Muscle layer of duodenum (tissue), 2 donors: ENCODE measurements at regions not wholly inside any gene's neighbourhood (a gene's known extent, or its start where the extent isn't known, plus 50 kb on each side); places are given as distances from the start of the nearest gene placed in this dataset.

ENCODE experiments used
- H3K27ac ChIP-seq: one replicate; pipeline ENCODE4 v1.7.0; 2013; ENCODE audit warnings: mild to moderate bottlenecking, low read length
- H3K27me3 ChIP-seq: one replicate; pipeline ENCODE4 v1.7.0; 2013; ENCODE audit warnings: low read depth, mild to moderate bottlenecking, control low read depth, low read length
- H3K36me3 ChIP-seq, 2 donors: one replicate each; pipeline ENCODE4 v1.7.0; 2013; ENCODE audit warnings: low read length in 2 of 2, control low read depth in 1 of 2, mild to moderate bottlenecking in 1 of 2; ENCODE audit not compliant: insufficient read depth in 2 of 2, control insufficient read depth in 1 of 2
- H3K4me1 ChIP-seq, 2 donors: one replicate each; pipeline ENCODE4 v1.7.0; 2013; ENCODE audit warnings: low read length in 2 of 2, mild to moderate bottlenecking in 2 of 2, control low read depth in 1 of 2, moderate library complexity in 1 of 2; ENCODE audit not compliant: insufficient read depth in 2 of 2, control insufficient read depth in 1 of 2
- H3K4me3 ChIP-seq, 2 donors: one replicate each; pipeline ENCODE4 v1.7.0; 2013; ENCODE audit warnings: low read length in 2 of 2, low read depth in 1 of 2, mild to moderate bottlenecking in 1 of 2
- H3K9me3 ChIP-seq, 2 donors: one replicate each; pipeline ENCODE4 v1.7.0; 2013; ENCODE audit warnings: low read length in 2 of 2, control low read depth in 1 of 2, mild to moderate bottlenecking in 1 of 2; ENCODE audit not compliant: control insufficient read depth in 1 of 2
- donor health status: healthy.

DNA sequence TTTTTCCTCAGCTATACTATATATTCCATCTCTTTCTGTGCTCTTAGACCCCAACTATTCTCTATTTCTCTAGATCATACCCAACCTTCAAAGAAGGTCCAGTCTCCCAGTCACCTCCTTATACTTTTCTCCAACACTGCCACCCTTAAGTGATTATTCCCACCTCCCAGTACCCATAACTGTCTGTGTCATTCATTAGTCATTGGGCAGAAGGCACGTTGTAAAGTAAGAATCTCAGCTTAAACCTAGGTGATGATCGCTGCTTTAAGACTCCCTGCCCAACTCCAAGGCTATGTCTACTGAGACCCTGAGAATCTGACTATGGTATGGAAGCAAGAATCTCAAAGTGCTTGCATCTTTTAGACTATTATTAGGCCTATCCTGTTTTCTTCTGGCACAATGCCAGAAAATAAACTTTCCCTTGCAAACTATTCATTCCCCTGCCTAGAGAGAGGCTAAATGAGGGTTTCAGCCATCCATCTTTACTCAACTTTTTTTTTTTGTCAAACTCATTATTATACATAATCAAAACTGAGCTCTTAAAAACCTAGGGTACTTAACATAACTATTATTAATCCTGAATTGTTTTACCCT lies 174.3 kb upstream of the DPT start:
- H3K4me3 ChIP-seq: no peak overlapping the region
- no peaks in the 10 kb centered on the region for H3K4me1 ChIP-seq
- no peaks in the 10 kb centered on the region for H3K9me3 ChIP-seq
- no peaks in the 10 kb centered on the region for H3K36me3 ChIP-seq
- no peak overlapping the region for H3K27ac ChIP-seq
- H3K27me3 ChIP-seq: no peaks in the 10 kb centered on the region

DNA sequence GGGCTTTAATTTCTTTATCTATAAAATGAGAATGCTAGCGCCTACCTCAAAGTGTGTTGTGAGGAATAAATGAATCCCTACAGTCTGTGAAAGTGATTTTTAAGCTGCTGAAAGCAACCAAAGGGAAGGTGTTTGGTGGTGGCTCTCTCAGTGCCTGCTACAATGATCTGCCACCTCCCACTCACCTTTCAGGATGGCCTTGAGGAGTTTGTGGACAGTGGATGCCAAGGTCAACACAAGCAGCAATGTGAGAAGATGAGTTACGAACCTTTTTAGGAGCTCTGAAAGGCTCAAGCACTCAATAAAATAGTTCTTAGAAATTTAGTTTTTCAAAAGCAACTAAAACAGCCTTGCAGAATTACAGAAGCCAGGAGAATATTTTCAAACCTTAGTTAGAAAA lies 176.6 kb upstream of the DPT start:
- Histone ChIP-seq H3K4me1 (no peaks in the 10 kb centered on the region), H3K36me3 (no peaks in the 10 kb centered on the region), H3K4me3 (no peak overlapping the region), H3K27ac (no peak overlapping the region), H3K27me3 (no peaks in the 10 kb centered on the region), H3K9me3 (no peaks in the 10 kb centered on the region)

DNA sequence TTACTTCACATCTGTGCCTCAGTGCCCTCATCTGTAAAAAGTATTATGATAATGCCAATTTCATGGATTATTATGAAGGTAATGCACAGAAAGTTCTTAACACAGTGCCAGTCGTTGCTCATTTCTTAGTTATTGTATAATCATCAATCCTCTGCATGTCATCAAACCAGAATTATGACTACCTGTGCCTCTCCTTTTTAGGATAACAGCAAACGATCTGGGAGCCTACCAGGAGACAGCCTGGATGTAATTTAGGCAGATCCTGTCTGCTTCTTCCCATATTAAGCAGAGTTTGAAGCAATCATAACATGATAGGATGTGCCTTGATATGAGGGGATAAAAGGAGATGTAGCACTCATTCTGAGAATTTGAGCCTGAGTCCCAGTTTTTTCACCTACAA lies 177.4 kb upstream of the DPT start:
- H3K9me3 ChIP-seq: no peaks in the 10 kb centered on the region
- H3K4me1 ChIP-seq: no peaks in the 10 kb centered on the region
- H3K4me3 ChIP-seq: no peak overlapping the region
- no peaks in the 10 kb centered on the region for H3K36me3 ChIP-seq
- H3K27me3 ChIP-seq: no peaks in the 10 kb centered on the region
- no peak overlapping the region for H3K27ac ChIP-seq

DNA sequence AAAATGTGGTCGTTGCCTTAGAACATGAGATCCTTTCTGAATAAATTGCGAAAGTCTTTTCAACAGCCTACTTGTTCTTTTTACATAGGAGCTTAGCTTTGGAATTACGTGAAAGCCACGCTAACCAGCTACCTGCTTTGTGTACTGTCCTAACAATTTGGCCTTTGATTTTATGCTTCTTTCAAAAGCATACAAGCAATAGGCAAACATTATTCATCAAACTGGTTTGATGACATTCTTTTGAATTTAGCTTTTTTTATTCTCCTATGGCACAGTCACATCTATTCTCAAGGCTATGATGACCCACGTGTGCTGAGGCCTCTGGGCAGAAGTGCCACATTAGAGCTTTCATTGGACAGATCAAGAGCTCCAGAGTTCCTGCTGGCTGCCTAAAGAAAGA lies 178.0 kb upstream of the DPT start:
- no peaks in the 10 kb centered on the region for H3K36me3 ChIP-seq
- no peaks in the 10 kb centered on the region for H3K9me3 ChIP-seq
- H3K27ac ChIP-seq: no peak overlapping the region
- H3K4me3 ChIP-seq: no peak overlapping the region
- no peaks in the 10 kb centered on the region for H3K4me1 ChIP-seq
- no peaks in the 10 kb centered on the region for H3K27me3 ChIP-seq

DNA sequence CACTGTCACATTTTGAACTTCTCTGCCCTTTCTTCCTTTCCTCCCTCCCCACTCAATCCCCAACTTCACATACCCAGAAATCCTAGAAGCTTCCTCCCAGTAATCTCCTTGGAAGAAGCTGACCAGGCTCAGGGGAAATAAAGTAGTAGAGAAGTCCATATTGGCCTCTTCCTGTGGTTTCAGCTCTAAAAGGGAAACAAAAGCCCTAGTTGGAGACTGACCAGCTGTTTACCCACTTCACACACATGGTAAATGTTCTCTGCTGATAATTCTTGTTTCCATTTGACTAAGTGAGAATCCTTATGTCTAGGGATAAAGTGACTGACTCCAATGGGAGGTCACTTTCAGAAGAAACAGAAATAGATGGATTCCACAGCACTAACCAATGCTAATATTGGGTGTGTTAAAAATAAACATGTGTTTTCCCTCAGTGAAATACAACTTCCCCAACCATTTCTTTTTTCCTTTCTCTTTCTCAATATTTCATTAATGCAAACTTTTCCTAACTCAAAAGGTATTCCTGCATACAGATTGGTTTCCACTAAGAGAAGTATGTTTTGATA lies 178.9 kb upstream of the DPT start:
- Histone ChIP-seq H3K9me3 (no peaks in the 10 kb centered on the region), H3K27me3 (no peaks in the 10 kb centered on the region), H3K4me3 (no peak overlapping the region), H3K27ac (peak overlapping the region; percentile 7), H3K36me3 (no peaks in the 10 kb centered on the region), H3K4me1 (no peaks in the 10 kb centered on the region)

DNA sequence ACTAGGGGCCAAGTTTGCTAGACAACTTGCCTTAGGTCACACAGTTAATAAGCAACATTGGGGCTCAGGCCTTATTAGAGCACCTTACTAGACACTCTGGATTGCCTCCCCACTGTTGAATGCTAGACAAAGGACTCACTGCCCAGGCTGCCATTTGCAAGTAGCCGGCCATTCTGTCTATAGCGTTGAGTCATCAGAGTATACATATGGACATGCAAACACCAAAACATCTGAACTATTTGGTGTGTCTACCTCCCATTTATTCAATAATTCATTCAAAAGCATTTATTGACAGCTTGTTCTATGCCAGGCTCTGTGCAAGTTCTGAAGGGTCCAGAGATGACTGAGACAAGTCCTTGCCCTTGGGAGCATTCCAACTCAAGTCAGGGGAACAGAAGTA lies 181.4 kb upstream of the DPT start:
- Histone ChIP-seq H3K9me3 (no peaks in the 10 kb centered on the region), H3K27ac (no peak overlapping the region), H3K36me3 (no peaks in the 10 kb centered on the region), H3K27me3 (no peaks in the 10 kb centered on the region), H3K4me3 (no peak overlapping the region), H3K4me1 (no peaks in the 10 kb centered on the region)

DNA sequence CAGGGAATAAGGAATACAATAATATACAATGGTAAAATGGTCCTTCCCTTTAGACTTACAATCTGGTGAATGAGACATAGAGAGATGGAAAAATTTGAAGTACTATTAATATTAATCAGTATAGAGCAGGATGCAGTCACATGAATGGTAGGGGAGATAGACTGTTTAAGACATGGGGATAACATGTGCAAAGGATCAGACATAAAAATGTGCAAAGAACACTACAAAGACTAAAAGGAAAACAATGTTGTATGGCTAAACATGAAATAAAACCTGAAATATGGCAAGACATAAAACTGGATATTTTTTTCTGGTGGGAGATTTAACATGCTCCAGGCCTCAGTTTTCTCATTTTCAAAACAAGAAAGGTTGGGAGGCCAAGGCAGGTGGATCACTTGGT lies 182.4 kb upstream of the DPT start:
- Histone ChIP-seq H3K4me3 (no peak overlapping the region), H3K27ac (no peak overlapping the region), H3K36me3 (no peaks in the 10 kb centered on the region), H3K9me3 (no peaks in the 10 kb centered on the region), H3K4me1 (no peaks in the 10 kb centered on the region), H3K27me3 (no peaks in the 10 kb centered on the region)

DNA sequence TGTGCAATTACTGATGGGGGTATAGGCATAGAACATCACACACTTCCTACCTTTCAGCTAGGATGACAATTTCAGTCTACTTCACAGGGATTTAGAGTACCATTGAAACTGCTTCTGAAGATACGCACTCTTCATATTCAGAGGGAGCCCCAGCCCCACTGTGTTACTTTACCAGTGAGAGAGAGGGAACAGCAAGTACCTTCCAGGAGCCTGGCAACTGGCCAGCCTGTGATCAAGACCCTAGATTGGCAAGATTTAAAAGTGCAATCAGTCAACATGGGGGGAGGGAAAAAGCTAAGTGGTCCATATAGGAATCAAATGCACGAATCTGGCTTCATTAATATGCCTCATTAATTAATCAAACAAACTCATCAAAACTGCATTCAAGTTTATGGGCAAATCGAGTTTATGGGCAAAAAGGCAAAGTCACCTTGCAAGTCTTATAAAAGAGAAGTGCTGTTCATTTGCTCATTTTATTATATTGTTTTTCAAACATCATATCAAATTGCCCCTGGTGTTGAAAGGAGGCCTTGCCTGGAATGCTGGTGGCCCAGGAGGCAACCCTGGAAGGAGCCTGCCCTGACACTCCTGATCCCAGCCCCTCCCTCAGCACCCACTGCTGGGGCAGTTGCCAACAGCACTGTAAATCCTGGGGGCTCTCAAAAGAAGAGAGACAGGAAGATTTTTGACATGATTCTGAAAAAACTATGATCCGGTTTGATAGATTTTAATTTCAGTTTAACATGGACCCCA lies 184.9 kb upstream of the DPT start:
- H3K36me3 ChIP-seq: no peaks in the 10 kb centered on the region
- H3K27ac ChIP-seq: no peak overlapping the region
- H3K27me3 ChIP-seq: no peaks in the 10 kb centered on the region
- no peak overlapping the region for H3K4me3 ChIP-seq
- H3K4me1 ChIP-seq: no peaks in the 10 kb centered on the region
- H3K9me3 ChIP-seq: no peaks in the 10 kb centered on the region

DNA sequence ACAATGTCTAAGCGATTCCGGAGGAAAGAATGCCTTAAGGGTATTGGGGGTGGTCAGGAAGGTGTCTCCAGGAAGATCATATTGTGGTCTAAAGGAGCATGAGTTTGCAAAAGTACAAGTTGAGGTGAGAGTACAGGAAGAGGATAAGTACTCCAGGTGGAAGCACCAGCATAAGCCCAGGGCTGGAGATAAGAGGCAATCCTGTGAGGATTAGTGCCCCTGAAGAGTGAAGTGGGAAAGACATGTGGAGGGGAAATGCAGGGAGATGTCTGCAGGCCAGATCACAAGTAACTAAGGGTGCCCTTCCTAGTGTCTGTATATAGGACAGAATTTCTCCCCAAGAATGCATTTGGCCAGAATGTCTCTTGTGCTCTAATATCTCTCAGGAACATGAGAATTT lies 188.3 kb upstream of the DPT start:
- Histone ChIP-seq H3K4me3 (no peak overlapping the region), H3K4me1 (no peaks in the 10 kb centered on the region), H3K27ac (no peak overlapping the region), H3K9me3 (no peaks in the 10 kb centered on the region), H3K36me3 (no peaks in the 10 kb centered on the region), H3K27me3 (no peaks in the 10 kb centered on the region)

DNA sequence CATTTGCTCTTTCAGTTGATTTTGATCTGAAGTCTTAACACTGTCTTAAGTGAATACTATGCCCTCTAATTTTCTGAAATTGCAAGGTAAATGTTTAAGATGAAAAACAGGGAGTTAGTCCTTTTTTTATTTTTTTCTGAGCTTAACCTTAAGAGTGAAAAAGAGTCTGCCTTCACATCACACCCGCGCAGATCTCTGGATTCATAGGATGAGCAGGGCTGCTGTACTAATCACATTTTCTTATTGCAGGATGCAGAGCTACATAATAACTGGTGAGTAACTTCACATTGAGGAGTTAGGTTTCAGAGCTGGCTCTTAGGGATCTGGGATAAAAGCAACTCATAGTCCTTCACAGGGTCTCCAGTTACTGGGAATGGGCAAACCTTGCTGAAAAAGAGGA lies 188.7 kb upstream of the ATP1B1 start:
- Histone ChIP-seq H3K4me1 (no peaks in the 10 kb centered on the region), H3K36me3 (no peaks in the 10 kb centered on the region), H3K27ac (no peak overlapping the region), H3K9me3 (no peaks in the 10 kb centered on the region), H3K4me3 (no peak overlapping the region), H3K27me3 (no peaks in the 10 kb centered on the region)

DNA sequence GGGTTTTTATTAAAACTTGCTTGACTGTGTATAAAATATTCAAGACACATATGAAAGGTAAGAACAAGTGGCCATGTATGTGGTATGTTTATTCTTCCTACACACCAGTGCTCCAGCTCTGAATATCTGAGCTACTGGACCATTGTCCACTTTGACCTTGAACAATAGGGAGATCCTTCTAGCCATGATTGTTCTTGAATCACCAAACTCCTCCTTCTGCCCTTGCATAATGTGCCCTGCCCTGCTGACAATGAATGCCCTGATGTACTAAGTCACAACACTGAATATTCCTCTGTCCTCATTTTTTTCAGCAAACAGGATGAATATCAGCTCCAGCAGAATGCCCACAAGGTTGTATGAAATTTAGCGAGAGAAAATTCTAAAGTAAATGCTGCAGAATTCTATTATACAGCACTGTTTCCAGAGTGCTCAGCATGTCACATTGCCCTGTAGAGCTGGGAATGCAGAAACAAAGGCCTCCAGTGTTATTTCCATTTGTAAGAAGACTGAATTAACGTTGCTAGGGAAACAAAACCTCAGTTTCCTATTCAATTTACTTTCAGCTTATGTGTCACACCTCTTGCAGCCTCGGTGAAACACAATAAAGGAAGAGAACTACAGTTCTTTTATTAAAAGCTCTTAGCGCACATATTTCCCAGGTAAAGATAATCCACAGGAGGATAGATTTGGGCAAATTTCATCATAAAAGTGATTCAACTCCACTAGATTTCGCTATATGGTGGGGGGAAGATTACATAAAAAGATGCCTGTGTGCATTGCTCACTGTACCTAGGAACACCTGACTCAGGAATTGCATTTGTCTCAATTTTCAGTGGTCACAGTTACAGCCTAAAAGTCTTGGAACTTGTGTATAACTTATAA lies 187.4 kb upstream of the ATP1B1 start:
- no peak overlapping the region for H3K27ac ChIP-seq
- no peak overlapping the region for H3K4me3 ChIP-seq

More for the DNA sequence above, 187.4 kb upstream of the ATP1B1 start:
- Histone ChIP-seq H3K4me1 (no peaks in the 10 kb centered on the region), H3K36me3 (no peaks in the 10 kb centered on the region), H3K9me3 (no peaks in the 10 kb centered on the region), H3K27me3 (no peaks in the 10 kb centered on the region)
